H1 (cell line): ENCODE measurements at regions not wholly inside any gene's neighbourhood (a gene's known extent, or its start where the extent isn't known, plus 50 kb on each side); places are given as distances from the start of the nearest gene placed in this dataset.

Experiments
- CTCF ChIA-PET: fragments of 300-600 bp; sonication (Branson Sonifier 250); formaldehyde crosslinking; loops from one replicate; lab custom pipeline; 2021; ENCODE audit not compliant: partially characterized antibody; lab: Charles Lee
- POLR2A ChIA-PET: fragments of 300-600 bp; sonication (Branson Sonifier 250); formaldehyde crosslinking; loops from one replicate; lab custom pipeline; 2021; ENCODE audit warnings: inconsistent platforms; ENCODE audit not compliant: partially characterized antibody; lab: Charles Lee
- DNase-seq, 2 experiments: peaks; one replicate each; pipeline versions ENCODE4 v3.0.0 to v3.0.0-alpha.2; 2010 to 2022; ENCODE audit warnings: low spot score in 2 of 2, low read depth in 1 of 2, mixed read lengths in 1 of 2
- FAIRE-seq: peaks from 2 replicates; lab custom pipeline; 2011; peaks lifted over from hg19 to GRCh38; lab: Jason Lieb, UNC
- H2AFZ ChIP-seq: 2 replicates; pipeline ENCODE4 v1.8.1; 2012; ENCODE audit warnings: low read length, inconsistent platforms
- H2AK5ac ChIP-seq: 2 replicates; pipeline ENCODE4 v1.6.1; 2013; ENCODE audit warnings: low read depth, low read length
- H2BK120ac ChIP-seq: replicated peaks from 2 replicates; pipeline ENCODE3; 2013; ENCODE audit warnings: low read depth, low read length, inconsistent platforms
- H2BK12ac ChIP-seq: 2 replicates; pipeline ENCODE4 v1.6.1; 2013; ENCODE audit warnings: low read depth, low read length
- H2BK15ac ChIP-seq: 2 replicates; pipeline ENCODE4 v1.6.1; 2013; ENCODE audit warnings: low read length
- H2BK20ac ChIP-seq: 2 replicates; pipeline ENCODE4 v1.6.1; 2013; ENCODE audit warnings: low read length
- H2BK5ac ChIP-seq: 2 replicates; pipeline ENCODE4 v1.6.1; 2013; ENCODE audit warnings: low read depth, low read length
- H3K14ac ChIP-seq: 2 replicates; pipeline ENCODE4 v1.6.1; 2013; ENCODE audit warnings: inconsistent platforms; ENCODE audit not compliant: insufficient read length
- H3K18ac ChIP-seq: 2 replicates; pipeline ENCODE4 v1.6.1; 2013; ENCODE audit warnings: low read length; ENCODE audit errors: extremely low read depth
- H3K23ac ChIP-seq: 2 replicates; pipeline ENCODE4 v1.6.1; 2013; ENCODE audit warnings: inconsistent platforms; ENCODE audit not compliant: insufficient read length
- H3K23me2 ChIP-seq: 2 replicates; pipeline ENCODE4 v1.6.1; 2013; ENCODE audit warnings: low read depth, low read length
- H3K27ac ChIP-seq: 2 replicates; pipeline ENCODE4 v1.6.1; 2011; ENCODE audit warnings: low read depth, low read length, inconsistent platforms
- H3K27me3 ChIP-seq, 4 experiments: replicated peaks in 1 of 4; 1 replicate in 1 of 4; 2 replicates in 3 of 4; pipeline versions ENCODE4 v1.6.1 to v1.8.1; 2011 to 2013; ENCODE audit warnings: low read length in 3 of 4, mild to moderate bottlenecking in 3 of 4, inconsistent platforms in 2 of 4, mixed read lengths in 2 of 4, moderate library complexity in 1 of 4; ENCODE audit not compliant: control insufficient read depth in 3 of 4, insufficient read depth in 3 of 4; ENCODE audit errors: extremely low read depth in 1 of 4
- H3K36me3 ChIP-seq, 4 experiments: 2 replicates each; pipeline versions ENCODE4 v1.6.1 to v1.8.1; 2011 to 2013; ENCODE audit warnings: mild to moderate bottlenecking in 4 of 4, low read length in 3 of 4, moderate library complexity in 2 of 4, control low read depth in 1 of 4, inconsistent platforms in 1 of 4; ENCODE audit not compliant: insufficient read depth in 4 of 4, control insufficient read depth in 2 of 4
- H3K4ac ChIP-seq: replicated peaks from 2 replicates; pipeline ENCODE3; 2013; ENCODE audit warnings: low read length, low read depth, mixed read lengths, inconsistent platforms; ENCODE audit not compliant: insufficient read length
- H3K4me1 ChIP-seq, 4 experiments: replicated peaks in 1 of 4; 1 replicate in 1 of 4; 2 replicates in 3 of 4; pipeline versions ENCODE4 v1.6.1 to v1.8.1; 2011 to 2013; ENCODE audit warnings: low read length in 3 of 4, inconsistent platforms in 2 of 4, mixed read lengths in 1 of 4; ENCODE audit not compliant: insufficient read depth in 4 of 4, control insufficient read depth in 3 of 4
- H3K4me2 ChIP-seq, 2 experiments: 2 replicates each; pipeline versions ENCODE4 v1.6.1 to v1.8.1; 2011 to 2013; ENCODE audit warnings: low read depth in 2 of 2, low read length in 2 of 2, control low read depth in 1 of 2, inconsistent platforms in 1 of 2, mild to moderate bottlenecking in 1 of 2; ENCODE audit not compliant: insufficient read depth in 1 of 2
- H3K4me3 ChIP-seq, 4 experiments: fragments of 200-600, 300-600 bp in 1 of 4; sonication (generic), shearing (Covaris generic), sonication (Bioruptor Twin) in 1 of 4; 2 replicates each; pipeline versions ENCODE4 v1.5.1 to v1.8.1; 2011 to 2016; ENCODE audit warnings: low read length in 4 of 4, low read depth in 3 of 4, control low read depth in 2 of 4, inconsistent platforms in 2 of 4, mild to moderate bottlenecking in 2 of 4, mixed read lengths in 1 of 4, moderate library complexity in 1 of 4; ENCODE audit not compliant: insufficient read depth in 2 of 4; ENCODE audit errors: extremely low read depth in 1 of 4
- H3K56ac ChIP-seq: replicated peaks from 2 replicates; pipeline ENCODE3; 2013; ENCODE audit warnings: low read depth, mild to moderate bottlenecking, mixed read lengths, low read length, inconsistent platforms; ENCODE audit not compliant: insufficient read length
- H3K79me1 ChIP-seq: 2 replicates; pipeline ENCODE4 v1.6.1; 2013; ENCODE audit warnings: low read depth, low read length, control low read depth
- H3K79me2 ChIP-seq, 2 experiments: 2 replicates each; pipeline versions ENCODE4 v1.6.1 to v1.8.1; 2012 to 2013; ENCODE audit warnings: low read length in 2 of 2, mild to moderate bottlenecking in 2 of 2, inconsistent platforms in 1 of 2; ENCODE audit not compliant: insufficient read depth in 2 of 2, control insufficient read depth in 1 of 2
- H3K9ac ChIP-seq, 4 experiments: replicated peaks in 1 of 4; 1 replicate in 1 of 4; 2 replicates in 3 of 4; pipeline versions ENCODE4 v1.6.1 to v1.8.1; 2011 to 2013; ENCODE audit warnings: low read depth in 3 of 4, low read length in 3 of 4, control low read depth in 2 of 4, mild to moderate bottlenecking in 2 of 4, moderate library complexity in 2 of 4, inconsistent platforms in 1 of 4; ENCODE audit errors: extremely low read depth in 1 of 4
- H3K9me3 ChIP-seq, 2 experiments: 2 replicates each; pipeline versions ENCODE4 v1.6.1 to v1.8.1; 2012 to 2013; ENCODE audit warnings: mild to moderate bottlenecking in 2 of 2, moderate library complexity in 2 of 2, control low read depth in 1 of 2, inconsistent platforms in 1 of 2, low read depth in 1 of 2, low read length in 1 of 2, mixed read lengths in 1 of 2; ENCODE audit not compliant: insufficient read depth in 2 of 2
- H4K20me1 ChIP-seq, 2 experiments: replicated peaks in 1 of 2; 2 replicates each; pipeline versions ENCODE3 to v1.8.1; 2011 to 2013; ENCODE audit warnings: inconsistent platforms in 2 of 2, low read length in 2 of 2, mild to moderate bottlenecking in 1 of 2; ENCODE audit not compliant: insufficient read depth in 2 of 2, control insufficient read depth in 1 of 2
- H4K5ac ChIP-seq: 2 replicates; pipeline ENCODE4 v1.6.1; 2013; ENCODE audit warnings: low read length, low read depth, mixed read lengths, inconsistent platforms; ENCODE audit not compliant: insufficient read length
- H4K8ac ChIP-seq: 2 replicates; pipeline ENCODE4 v1.8.0; 2013; ENCODE audit warnings: mild to moderate bottlenecking, moderate library complexity, low read length, inconsistent platforms; ENCODE audit not compliant: insufficient read depth; ENCODE audit errors: extremely low read depth
- H4K91ac ChIP-seq: replicated peaks from 2 replicates; pipeline ENCODE3; 2013; ENCODE audit warnings: low read length, mixed read lengths, inconsistent platforms; ENCODE audit not compliant: insufficient read length
- BRCA1 ChIP-seq: IDR thresholded peaks from 2 replicates; pipeline ENCODE4 v1.6.1; 2012; ENCODE audit warnings: low read depth, low read length, improper control_type of control experiment
- HDAC6 ChIP-seq: IDR thresholded peaks from one replicate; pipeline ENCODE4 v1.7.1; 2012; ENCODE audit warnings: low read depth, mild to moderate bottlenecking, inconsistent platforms, low read length, moderate library complexity
- KDM5A ChIP-seq: fragments of 200-600 bp; IDR thresholded peaks from 2 replicates; pipeline ENCODE4 v1.7.1; 2012; ENCODE audit warnings: mild to moderate bottlenecking, low read length, inconsistent platforms, mixed read lengths
- NRF1 ChIP-seq: IDR thresholded peaks from 2 replicates; pipeline ENCODE4 v1.6.1; 2011; ENCODE audit warnings: mild to moderate bottlenecking, low read depth, low read length, improper control_type of control experiment
- SP1 ChIP-seq: IDR thresholded peaks from 2 replicates; pipeline ENCODE4 v1.6.1; 2011; ENCODE audit warnings: low read depth, low read length
- SP4 ChIP-seq: IDR thresholded peaks from 2 replicates; pipeline ENCODE4 v1.6.1; 2012; ENCODE audit warnings: low read length, inconsistent platforms
- WGBS, 2 experiments: shearing (Covaris generic) in 1 of 2; methylation state at CpG; one replicate each; pipeline versions ENCODE4 v1.1.6 to v1.1.7; 2013 to 2015; ENCODE audit warnings: low lambda C conversion rate in 2 of 2, mixed read lengths in 2 of 2, inconsistent platforms in 1 of 2, low coverage in 1 of 2, missing lambda C conversion rate in 1 of 2; ENCODE audit not compliant: insufficient replicate concordance in 2 of 2, insufficient coverage in 1 of 2, insufficient read length in 1 of 2; ENCODE audit errors: extremely low coverage in 1 of 2, missing lambda C conversion rate in 1 of 2; 5-methylcytosine and 5-hydroxymethylcytosine counted together

- Histone ChIP-seq H2BK12ac (no peak overlapping the region), H4K5ac (no peak overlapping the region), H3K23ac (no peak overlapping the region), H3K9ac (no peak overlapping the region), H3K79me2 (no peaks in the 10 kb centered on the region), H3K23me2 (no peaks in the 10 kb centered on the region), H3K27ac (no peak overlapping the region), H3K4me3 (no peak overlapping the region), H4K91ac (no peak overlapping the region), H3K36me3 (no peaks in the 10 kb centered on the region), H3K9me3 (no peaks in the 10 kb centered on the region), H2BK20ac (no peak overlapping the region), H3K56ac (no peak overlapping the region), H4K20me1 (no peaks in the 10 kb centered on the region), H3K14ac (no peak overlapping the region), H3K79me1 (no peaks in the 10 kb centered on the region), H3K27me3 (no peaks in the 10 kb centered on the region), H4K8ac (no peak overlapping the region), H2BK15ac (no peak overlapping the region), H2AK5ac (no peak overlapping the region), H2BK5ac (no peak overlapping the region), H3K18ac (no peak overlapping the region), H3K4me1 (no peaks in the 10 kb centered on the region), H3K4ac (no peak overlapping the region), H2BK120ac (no peak overlapping the region), H3K4me2 (no peak overlapping the region), H2AFZ (no peak overlapping the region)
- 90% methylated on average over 1 of the region's 1 CpG; no CpG with 5 or more reads in 1 of the 2 experiments for WGBS, 2 experiments
- FAIRE-seq (no peak), DNase-seq (no peak)
- POLR2A ChIA-PET = no interaction called here
- CTCF ChIA-PET = interaction anchor here (1.4 to 2.0 kb wide), 3 partner anchors 9 to 28 kb away, joined by 6 to 7 read pairs (median 6); no protein-coding TSS in a partner anchor
- TF ChIP-seq NRF1 (no peak), KDM5A (no peak), BRCA1 (no peak), HDAC6 (no peak), SP1 (no peak), SP4 (no peak)
Measured at GRCh38 chr11:91219535-91219934, 996.7 kb upstream of the CHORDC1 start.
